ENCODE measurements at regions not wholly inside any gene's neighbourhood (a gene's known extent, or its start where the extent isn't known, plus 50 kb on each side); places are given as distances from the start of the nearest gene placed in this dataset.

DNA sequence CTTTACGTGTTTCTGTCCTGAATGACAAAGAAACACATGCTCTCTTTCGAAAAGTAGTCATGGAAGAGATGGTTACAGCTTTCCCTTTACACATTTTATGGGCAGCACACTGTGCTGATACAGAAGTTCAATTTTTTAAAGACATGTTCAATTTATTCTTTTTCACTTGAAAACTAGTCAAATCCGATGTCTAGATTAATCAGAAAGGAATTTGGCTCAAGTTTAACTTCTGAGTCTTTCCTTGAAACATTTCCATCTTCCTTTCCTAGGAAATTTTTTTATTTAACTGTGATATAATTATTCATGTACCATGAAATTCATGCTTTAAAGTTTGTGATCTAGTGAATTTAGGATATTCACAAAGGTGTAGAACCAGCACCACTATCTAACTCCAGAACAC is 360.1 kb downstream of the TNS3 start:
- DNase-seq (ENCODE audit: low spot score): no peak
- TF ChIP-seq, protein P1, sequence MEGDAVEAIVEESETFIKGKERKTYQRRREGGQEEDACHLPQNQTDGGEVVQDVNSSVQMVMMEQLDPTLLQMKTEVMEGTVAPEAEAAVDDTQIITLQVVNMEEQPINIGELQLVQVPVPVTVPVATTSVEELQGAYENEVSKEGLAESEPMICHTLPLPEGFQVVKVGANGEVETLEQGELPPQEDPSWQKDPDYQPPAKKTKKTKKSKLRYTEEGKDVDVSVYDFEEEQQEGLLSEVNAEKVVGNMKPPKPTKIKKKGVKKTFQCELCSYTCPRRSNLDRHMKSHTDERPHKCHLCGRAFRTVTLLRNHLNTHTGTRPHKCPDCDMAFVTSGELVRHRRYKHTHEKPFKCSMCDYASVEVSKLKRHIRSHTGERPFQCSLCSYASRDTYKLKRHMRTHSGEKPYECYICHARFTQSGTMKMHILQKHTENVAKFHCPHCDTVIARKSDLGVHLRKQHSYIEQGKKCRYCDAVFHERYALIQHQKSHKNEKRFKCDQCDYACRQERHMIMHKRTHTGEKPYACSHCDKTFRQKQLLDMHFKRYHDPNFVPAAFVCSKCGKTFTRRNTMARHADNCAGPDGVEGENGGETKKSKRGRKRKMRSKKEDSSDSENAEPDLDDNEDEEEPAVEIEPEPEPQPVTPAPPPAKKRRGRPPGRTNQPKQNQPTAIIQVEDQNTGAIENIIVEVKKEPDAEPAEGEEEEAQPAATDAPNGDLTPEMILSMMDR (IDR thresholded peaks at IDR 0.05; ENCODE audit: extremely low read depth, missing control alignments): no peak

DNA sequence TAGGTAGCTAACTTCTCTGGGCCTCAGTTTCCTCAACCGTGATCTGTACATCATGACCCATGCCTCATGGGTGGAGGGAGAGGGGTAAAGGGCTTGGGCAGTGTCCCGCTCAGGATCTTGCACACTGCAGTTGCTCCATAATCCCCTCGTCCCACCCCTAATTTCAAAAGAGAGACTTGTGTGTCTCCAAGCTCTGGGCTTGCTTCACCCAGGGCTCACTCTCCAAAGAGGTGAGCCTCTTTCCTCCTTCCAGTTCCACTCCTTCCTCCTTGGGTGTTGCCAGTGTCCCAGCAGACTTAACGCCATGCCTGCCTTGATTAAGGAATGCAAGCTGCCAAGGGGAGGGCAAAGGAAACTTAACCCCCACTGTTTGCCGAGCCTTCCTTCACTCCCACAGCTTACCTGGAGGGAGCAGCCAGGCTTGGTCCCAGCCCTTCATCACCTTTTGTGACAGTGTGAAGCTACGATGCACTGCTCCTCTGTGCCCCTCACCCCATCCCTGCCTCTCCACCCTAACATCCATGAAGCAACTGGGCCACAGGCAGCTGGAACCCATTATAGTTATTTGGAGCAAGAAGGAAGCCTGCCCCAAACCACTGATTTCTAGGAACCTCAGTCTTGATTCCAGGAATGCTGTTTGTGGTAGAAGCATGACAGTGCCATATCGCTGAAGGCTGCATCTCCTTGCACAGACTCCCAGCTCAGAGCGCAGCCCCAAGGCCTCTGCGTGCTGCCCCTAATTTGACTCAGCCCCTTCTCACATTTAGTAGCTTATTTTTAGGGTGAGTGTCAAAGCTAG is 363.3 kb downstream of the TNS3 start:
- DNase-seq (ENCODE audit: low spot score): no peak
- TF ChIP-seq, protein P1 (IDR thresholded peaks at IDR 0.05; ENCODE audit: extremely low read depth, missing control alignments): no peak

DNA sequence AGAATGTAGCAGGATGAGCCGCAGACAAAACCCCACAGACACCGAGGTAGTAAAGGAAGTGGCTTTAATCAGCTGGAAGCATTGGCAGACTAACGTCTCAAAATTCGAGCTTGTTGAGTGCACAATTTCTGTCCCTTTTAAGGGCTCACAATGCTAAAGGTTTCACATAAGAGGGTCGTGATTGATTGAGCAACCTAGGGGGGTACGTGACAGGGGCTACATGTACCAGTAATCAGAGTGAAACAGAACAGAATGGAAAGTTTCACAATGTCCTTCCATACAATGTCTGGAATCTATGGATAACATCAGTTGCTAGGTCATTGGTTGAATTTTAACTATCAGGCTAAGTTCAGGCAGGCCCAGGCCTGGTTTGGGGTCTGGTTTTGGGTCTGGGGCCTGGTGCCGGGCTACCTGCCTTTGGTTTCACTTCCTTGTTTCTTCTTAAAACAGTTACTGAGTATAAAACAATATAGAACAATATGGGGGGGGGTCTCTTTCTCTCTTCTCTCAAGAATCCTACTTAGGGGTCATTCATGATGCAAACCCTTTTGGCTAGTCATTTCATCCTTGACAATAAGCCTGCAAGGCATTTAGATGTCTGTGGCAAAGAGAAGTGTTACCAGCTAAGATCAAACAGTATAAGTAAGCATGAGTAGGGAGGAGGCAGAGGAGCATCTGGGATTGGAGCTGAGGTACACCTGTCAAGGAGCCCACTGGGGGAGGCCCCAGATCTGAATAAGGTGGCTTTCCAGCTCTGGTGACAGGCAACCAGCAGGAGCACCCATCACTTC is 364.1 kb downstream of the TNS3 start:
- TF ChIP-seq, protein P1 (IDR thresholded peaks at IDR 0.05; ENCODE audit: extremely low read depth, missing control alignments): no peak
- DNase-seq (ENCODE audit: low spot score): no peak

DNA sequence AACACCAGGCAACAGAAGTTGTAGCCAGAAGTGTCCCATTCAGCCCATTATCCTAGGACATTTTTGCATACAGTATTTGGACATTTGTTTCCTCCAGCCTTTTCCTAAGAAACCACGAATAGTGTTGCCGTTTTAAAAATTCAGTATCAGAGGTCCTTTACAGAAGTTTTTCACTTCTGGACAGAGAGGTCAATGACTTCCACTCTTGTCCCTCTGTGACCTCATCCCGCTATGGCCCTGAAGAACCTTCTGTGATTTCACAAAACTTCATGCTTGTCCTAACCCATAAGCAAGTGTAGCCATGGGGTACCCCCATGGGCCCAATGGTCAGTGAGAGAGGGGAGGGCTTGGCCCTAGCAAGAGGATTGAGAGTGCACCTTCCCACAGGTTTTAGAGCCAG is 364.8 kb downstream of the TNS3 start:
- TF ChIP-seq, protein P1 (IDR thresholded peaks at IDR 0.05; ENCODE audit: extremely low read depth, missing control alignments): no peak

DNA sequence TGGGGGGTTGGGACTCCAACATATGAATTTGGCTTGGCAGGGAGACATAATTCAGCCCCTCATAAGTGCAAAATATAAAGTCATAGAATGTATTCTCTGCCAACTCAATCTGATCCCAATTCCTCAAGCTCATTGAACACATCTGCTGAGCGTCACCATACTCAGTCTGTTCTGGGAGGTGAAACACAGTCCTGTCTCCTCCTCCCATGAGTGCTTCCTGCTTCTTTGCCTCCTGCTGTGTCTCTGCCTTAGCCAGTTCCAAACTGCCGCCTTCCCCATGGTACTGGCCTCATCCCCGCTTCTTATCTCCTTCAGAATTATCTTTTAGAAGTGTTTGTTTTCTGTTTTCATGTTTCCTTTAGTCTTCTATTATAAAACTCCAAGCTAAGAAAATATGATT is 365.5 kb downstream of the TNS3 start:
- DNase-seq (ENCODE audit: low spot score): no peak

More for the DNA sequence above, 364.8 kb downstream of the TNS3 start:
- DNase-seq (ENCODE audit: low spot score): no peak

DNA sequence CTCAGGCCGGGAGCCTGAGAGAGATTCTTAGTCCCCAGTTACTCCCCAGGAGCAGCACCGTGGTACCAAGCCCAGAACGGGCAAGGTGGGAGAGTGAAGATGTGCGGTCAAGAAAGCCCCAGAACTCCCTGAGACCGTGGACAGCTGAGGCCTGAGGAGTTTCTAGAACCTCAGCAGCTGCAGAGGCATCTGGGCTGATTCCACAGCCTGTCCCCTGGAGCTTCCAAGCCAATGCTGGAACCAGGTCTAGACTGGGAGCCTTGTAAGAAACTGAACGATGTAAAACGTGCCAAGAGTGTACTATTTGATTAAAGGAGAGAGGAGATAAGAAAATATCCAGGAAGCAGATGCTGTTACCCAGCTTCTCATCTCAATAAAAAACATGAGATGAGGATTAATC is 366.3 kb downstream of the TNS3 start:
- TF ChIP-seq, protein P1 (IDR thresholded peaks at IDR 0.05; ENCODE audit: extremely low read depth, missing control alignments): no peak
- DNase-seq (ENCODE audit: low spot score): no peak

More for the DNA sequence above, 365.5 kb downstream of the TNS3 start:
- TF ChIP-seq, protein P1 (IDR thresholded peaks at IDR 0.05; ENCODE audit: extremely low read depth, missing control alignments): no peak

DNA sequence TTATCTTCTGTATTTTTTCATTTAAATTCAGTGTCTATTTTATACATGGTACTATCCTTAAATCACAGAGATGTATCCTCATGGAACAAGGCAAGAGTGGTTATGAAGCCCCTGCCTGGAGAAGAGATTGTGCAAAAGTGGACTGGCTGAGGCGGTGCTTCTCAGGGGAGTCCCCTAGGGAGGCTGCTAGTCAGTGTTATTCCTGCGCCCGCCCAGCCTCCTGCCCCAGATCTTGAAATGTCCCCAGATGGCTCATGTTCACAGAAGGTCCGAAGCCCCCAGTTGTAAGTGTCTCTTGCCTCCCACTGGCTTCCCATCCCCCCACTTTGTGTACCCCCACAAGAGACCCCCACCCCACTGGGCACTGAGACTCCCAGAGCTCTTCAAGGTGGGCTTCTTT is 366.9 kb downstream of the TNS3 start:
- TF ChIP-seq, protein P1 (IDR thresholded peaks at IDR 0.05; ENCODE audit: extremely low read depth, missing control alignments): no peak
- no peak for DNase-seq (ENCODE audit: low spot score)
